ENCODE measurements at regions not wholly inside any gene's neighbourhood (a gene's known extent, or its start where the extent isn't known, plus 50 kb on each side); places are given as distances from the start of the nearest gene placed in this dataset.

DNA sequence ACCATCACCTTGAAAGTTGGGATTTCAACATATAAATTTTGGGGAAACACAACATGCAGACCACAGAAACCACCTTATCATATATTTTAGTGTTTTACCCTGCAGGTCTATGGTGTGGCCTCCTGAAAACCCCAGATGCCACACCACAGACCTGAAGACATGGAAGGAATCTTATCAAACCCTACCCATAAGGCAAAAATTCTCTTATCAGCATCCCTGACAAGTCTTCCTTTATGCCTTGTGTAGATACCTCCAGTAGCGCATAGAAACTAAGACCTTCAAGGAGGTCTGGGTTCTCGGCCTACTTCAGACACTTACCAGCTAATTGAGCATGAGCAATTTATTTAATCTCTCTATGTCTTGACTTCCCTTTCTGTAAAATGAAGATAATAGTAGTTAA lies 59.1 kb upstream of the SLC14A2 start:
- TF ChIP-seq, protein P1, sequence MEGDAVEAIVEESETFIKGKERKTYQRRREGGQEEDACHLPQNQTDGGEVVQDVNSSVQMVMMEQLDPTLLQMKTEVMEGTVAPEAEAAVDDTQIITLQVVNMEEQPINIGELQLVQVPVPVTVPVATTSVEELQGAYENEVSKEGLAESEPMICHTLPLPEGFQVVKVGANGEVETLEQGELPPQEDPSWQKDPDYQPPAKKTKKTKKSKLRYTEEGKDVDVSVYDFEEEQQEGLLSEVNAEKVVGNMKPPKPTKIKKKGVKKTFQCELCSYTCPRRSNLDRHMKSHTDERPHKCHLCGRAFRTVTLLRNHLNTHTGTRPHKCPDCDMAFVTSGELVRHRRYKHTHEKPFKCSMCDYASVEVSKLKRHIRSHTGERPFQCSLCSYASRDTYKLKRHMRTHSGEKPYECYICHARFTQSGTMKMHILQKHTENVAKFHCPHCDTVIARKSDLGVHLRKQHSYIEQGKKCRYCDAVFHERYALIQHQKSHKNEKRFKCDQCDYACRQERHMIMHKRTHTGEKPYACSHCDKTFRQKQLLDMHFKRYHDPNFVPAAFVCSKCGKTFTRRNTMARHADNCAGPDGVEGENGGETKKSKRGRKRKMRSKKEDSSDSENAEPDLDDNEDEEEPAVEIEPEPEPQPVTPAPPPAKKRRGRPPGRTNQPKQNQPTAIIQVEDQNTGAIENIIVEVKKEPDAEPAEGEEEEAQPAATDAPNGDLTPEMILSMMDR (IDR thresholded peaks at IDR 0.05), result no peak
- TF ChIP-seq POLR2A (IDR thresholded peaks at IDR 0.05; ENCODE audit: low read depth), result no peak
- TF ChIP-seq POLR2AphosphoS5 (IDR thresholded peaks at IDR 0.05), result no peak
